Brain microvascular endothelial cell (primary cell): ENCODE measurements at regions not wholly inside any gene's neighbourhood (a gene's known extent, or its start where the extent isn't known, plus 50 kb on each side); places are given as distances from the start of the nearest gene placed in this dataset.

Experiments used
- DNase-seq: peaks from one replicate; pipeline ENCODE4 v3.0.0-alpha.2; 2020
- H3K27ac ChIP-seq: fragments of 250-450 bp; sonication (Bioruptor Pico); 2 replicates; pipeline ENCODE4 v1.5.1; 2020; ENCODE audit warnings: mild to moderate bottlenecking, moderate library complexity
- H3K27me3 ChIP-seq: fragments of 250-450 bp; sonication (Bioruptor Pico); replicated peaks from 2 replicates; pipeline ENCODE4 v1.5.1; 2020; ENCODE audit warnings: mild to moderate bottlenecking
- H3K36me3 ChIP-seq: fragments of 250-450 bp; sonication (Bioruptor Pico); replicated peaks from 2 replicates; pipeline ENCODE4 v1.5.1; 2020; ENCODE audit warnings: mild to moderate bottlenecking
- H3K4me3 ChIP-seq: 2 replicates; pipeline ENCODE4 v1.5.1; 2011; ENCODE audit warnings: low read depth, mild to moderate bottlenecking, control low read depth, low read length, moderate library complexity
- in situ Hi-C: cut with HindIII; loops from 2 replicates; pipeline ENCODE4 v1.10.0; 2017; ENCODE audit warnings: low sequenced_read_pairs, low pct_ligation_motif_present
- TF ChIP-seq, protein P1 (sequence below): IDR thresholded peaks from 2 replicates; pipeline ENCODE4 v1.5.1; 2011; ENCODE audit warnings: low read depth, mild to moderate bottlenecking, moderate library complexity, low read length, control low read depth, inconsistent platforms; ENCODE audit errors: missing control alignments

DNA sequence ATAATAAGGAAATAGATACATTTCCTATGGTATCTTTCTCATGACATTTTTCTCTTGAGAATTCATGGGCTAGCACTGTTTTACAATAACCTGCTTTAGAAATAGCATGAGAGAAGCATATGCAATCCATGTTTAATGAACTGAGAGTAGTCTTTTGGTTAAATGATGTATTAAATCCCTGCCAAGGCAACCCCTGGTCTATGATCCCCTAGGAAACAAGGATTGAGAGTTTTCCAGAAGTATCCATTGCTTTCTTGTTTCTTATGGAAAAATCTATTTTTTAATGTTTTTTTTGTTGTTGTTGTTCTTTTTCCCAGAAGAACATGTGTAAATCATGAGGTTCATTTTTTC, 390.5 kb upstream of the HSF2 start:
- TF ChIP-seq, protein P1, sequence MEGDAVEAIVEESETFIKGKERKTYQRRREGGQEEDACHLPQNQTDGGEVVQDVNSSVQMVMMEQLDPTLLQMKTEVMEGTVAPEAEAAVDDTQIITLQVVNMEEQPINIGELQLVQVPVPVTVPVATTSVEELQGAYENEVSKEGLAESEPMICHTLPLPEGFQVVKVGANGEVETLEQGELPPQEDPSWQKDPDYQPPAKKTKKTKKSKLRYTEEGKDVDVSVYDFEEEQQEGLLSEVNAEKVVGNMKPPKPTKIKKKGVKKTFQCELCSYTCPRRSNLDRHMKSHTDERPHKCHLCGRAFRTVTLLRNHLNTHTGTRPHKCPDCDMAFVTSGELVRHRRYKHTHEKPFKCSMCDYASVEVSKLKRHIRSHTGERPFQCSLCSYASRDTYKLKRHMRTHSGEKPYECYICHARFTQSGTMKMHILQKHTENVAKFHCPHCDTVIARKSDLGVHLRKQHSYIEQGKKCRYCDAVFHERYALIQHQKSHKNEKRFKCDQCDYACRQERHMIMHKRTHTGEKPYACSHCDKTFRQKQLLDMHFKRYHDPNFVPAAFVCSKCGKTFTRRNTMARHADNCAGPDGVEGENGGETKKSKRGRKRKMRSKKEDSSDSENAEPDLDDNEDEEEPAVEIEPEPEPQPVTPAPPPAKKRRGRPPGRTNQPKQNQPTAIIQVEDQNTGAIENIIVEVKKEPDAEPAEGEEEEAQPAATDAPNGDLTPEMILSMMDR = no peak
- no peak overlapping the region for H3K27ac ChIP-seq
- no peak overlapping the region for H3K4me3 ChIP-seq
- H3K36me3 ChIP-seq = no peaks in the 10 kb centered on the region
- no peak for DNase-seq
- in situ Hi-C loops = no loop called here
- peaks cover 1% of the 10 kb centered on the region for H3K27me3 ChIP-seq

DNA sequence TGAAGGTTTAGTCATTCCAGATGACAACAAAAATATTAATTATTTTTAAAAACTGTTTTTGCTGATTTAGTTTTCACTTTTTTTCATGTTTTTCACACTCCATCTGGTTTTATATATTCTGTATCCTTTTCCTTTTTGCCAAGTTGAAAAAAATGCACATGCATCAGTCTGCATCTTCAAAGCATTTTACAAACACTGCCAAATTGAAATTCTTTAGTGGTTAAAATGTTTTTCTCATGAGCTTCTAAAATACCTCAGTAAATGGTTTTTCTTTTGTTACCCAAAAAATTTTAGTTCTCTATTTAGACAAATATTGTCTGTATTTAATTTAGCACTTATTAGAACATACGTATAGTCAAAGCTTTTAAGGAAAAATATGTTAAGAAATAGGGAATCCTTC, 386.9 kb upstream of the HSF2 start:
- in situ Hi-C loops = no loop called here
- H3K27ac ChIP-seq = no peak overlapping the region
- TF ChIP-seq, protein P1 = no peak
- no peaks in the 10 kb centered on the region for H3K27me3 ChIP-seq
- H3K4me3 ChIP-seq = no peak overlapping the region
- DNase-seq = no peak
- no peaks in the 10 kb centered on the region for H3K36me3 ChIP-seq

DNA sequence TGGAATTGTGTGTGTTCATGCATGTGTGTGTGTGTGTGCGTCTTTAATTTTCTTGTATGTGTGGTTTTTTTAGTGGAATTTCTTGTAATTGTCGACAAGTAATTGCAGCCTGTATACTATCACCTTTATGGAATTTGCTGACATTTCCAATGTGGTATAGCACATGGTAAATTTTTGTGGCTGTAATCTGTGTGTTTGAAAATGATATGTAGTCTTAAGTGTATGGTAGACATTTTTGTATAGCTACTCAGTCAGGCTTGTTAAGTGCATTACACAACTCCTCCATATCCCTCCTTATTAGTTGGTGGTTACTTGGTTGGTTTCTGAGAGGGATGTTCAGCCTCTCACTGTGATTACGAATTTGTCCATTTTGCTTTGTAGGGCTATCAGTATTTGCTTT, 384.5 kb upstream of the HSF2 start:
- TF ChIP-seq, protein P1 = no peak
- H3K27ac ChIP-seq = no peak overlapping the region

GRCh38 chr6:122020588-122021264, 378.7 kb upstream of the HSF2 start:
- no peak for DNase-seq
- in situ Hi-C loops = loop anchor here (10.0 kb wide), 1 partner anchor 586 kb away; the partner anchor contains the start of gene GJA1
- Histone ChIP-seq H3K27ac (no peak overlapping the region), H3K4me3 (no peak overlapping the region), H3K36me3 (no peaks in the 10 kb centered on the region), H3K27me3 (no peaks in the 10 kb centered on the region)
- TF ChIP-seq, protein P1 = no peak

More for the DNA sequence above, 384.5 kb upstream of the HSF2 start:
- DNase-seq = no peak
- in situ Hi-C loops = no loop called here
- Histone ChIP-seq H3K27me3 (no peaks in the 10 kb centered on the region), H3K4me3 (no peak overlapping the region), H3K36me3 (no peaks in the 10 kb centered on the region)

- no peak for DNase-seq
- in situ Hi-C loops = loop anchor here (10.0 kb wide), 1 partner anchor 590 kb away; the partner anchor contains the start of gene GJA1
- no peaks in the 10 kb centered on the region for H3K27me3 ChIP-seq
- H3K27ac ChIP-seq = no peak overlapping the region
- TF ChIP-seq, protein P1 = no peak
- H3K4me3 ChIP-seq = no peak overlapping the region
- no peaks in the 10 kb centered on the region for H3K36me3 ChIP-seq
These were observed 374.3 kb upstream of the HSF2 start for GRCh38 chr6:122025104-122025503.
